ENCODE measurements at regions not wholly inside any gene's neighbourhood (a gene's known extent, or its start where the extent isn't known, plus 50 kb on each side); places are given as distances from the start of the nearest gene placed in this dataset.

- no peak for DNase-seq (ENCODE audit: low spot score)
Observed at GRCh38 chr20:34163307-34163706, 51.3 kb upstream of the EIF2S2 start.

- no peak for DNase-seq (ENCODE audit: low spot score)
Observed at GRCh38 chr20:34164381-34164984, 52.4 kb upstream of the EIF2S2 start.

GRCh38 chr20:34165018-34165619 lies 53.1 kb upstream of the EIF2S2 start:
- peak; percentile 29 for DNase-seq (ENCODE audit: low spot score)

- no peak for DNase-seq (ENCODE audit: low spot score)
Observed at GRCh38 chr20:34171640-34172039, 59.6 kb upstream of the EIF2S2 start.

- DNase-seq (ENCODE audit: low spot score), result no peak
Observed at GRCh38 chr20:34172926-34173325, 60.9 kb upstream of the EIF2S2 start.

- no peak for DNase-seq (ENCODE audit: low spot score)
Observed at GRCh38 chr20:34175079-34175478, 63.0 kb upstream of the EIF2S2 start.

GRCh38 chr20:34175879-34176278 lies 63.8 kb upstream of the EIF2S2 start:
- DNase-seq (ENCODE audit: low spot score), result no peak

- no peak for DNase-seq (ENCODE audit: low spot score)
Observed at GRCh38 chr20:34177052-34177451, 64.2 kb upstream of the ASIP start.

GRCh38 chr20:34179637-34180360 lies 61.4 kb upstream of the ASIP start:
- peak; percentile 53 for DNase-seq (ENCODE audit: low spot score)

- no peak for DNase-seq (ENCODE audit: low spot score)
Observed at GRCh38 chr20:34180460-34181120, 60.6 kb upstream of the ASIP start.

GRCh38 chr20:34181484-34181883 lies 59.7 kb upstream of the ASIP start:
- no peak for DNase-seq (ENCODE audit: low spot score)

- DNase-seq (ENCODE audit: low spot score), result peak; percentile 81
Observed at GRCh38 chr20:34185766-34186620, 55.2 kb upstream of the ASIP start.

- no peak for DNase-seq (ENCODE audit: low spot score)
Observed at GRCh38 chr20:34189572-34190163, 51.6 kb upstream of the ASIP start.

GRCh38 chr20:34190262-34190661 lies 51.0 kb upstream of the ASIP start:
- DNase-seq (ENCODE audit: low spot score), result no peak

GRCh38 chr20:34190679-34191090 lies 50.5 kb upstream of the ASIP start:
- peak; percentile 92 for DNase-seq (ENCODE audit: low spot score)
